Gastroesophageal sphincter (tissue), 4 donors: ENCODE measurements at regions not wholly inside any gene's neighbourhood (a gene's known extent, or its start where the extent isn't known, plus 50 kb on each side); places are given as distances from the start of the nearest gene placed in this dataset.

Experiments used
- ATAC-seq: fragments of 150-250 bp; one replicate; pipeline ENCODE4 v1.9.1; 2016; ENCODE audit warnings: mild to moderate bottlenecking, moderate library complexity
- H3K27ac ChIP-seq, 4 donors: fragments of 200-600 bp; sonication (generic) in 3 of 4; 1 replicate in 3 of 4; 2 replicates in 1 of 4; pipeline ENCODE4 v1.5.1; 2016 to 2019
- H3K27me3 ChIP-seq: fragments of 200-600 bp; sonication (generic); one replicate; pipeline ENCODE4 v1.5.1; 2019
- H3K36me3 ChIP-seq, 2 donors: fragments of 200-600 bp; sonication (generic); one replicate each; pipeline ENCODE4 v1.5.1; 2019; ENCODE audit warnings: control low read depth in 1 of 2
- H3K4me1 ChIP-seq, 3 donors: fragments of 200-600 bp; sonication (generic); 1 replicate in 2 of 3; 2 replicates in 1 of 3; pipeline ENCODE4 v1.5.1; 2016 to 2019; ENCODE audit warnings: control low read depth in 2 of 3
- H3K4me3 ChIP-seq, 2 donors: fragments of 200-600 bp; sonication (generic); one replicate each; pipeline ENCODE4 v1.5.1; 2019; ENCODE audit warnings: mild to moderate bottlenecking in 1 of 2, moderate library complexity in 1 of 2
- H3K9me3 ChIP-seq, 3 donors: fragments of 200-600 bp; sonication (generic); one replicate each; pipeline ENCODE4 v1.5.1; 2017 to 2019; ENCODE audit warnings: control low read depth in 2 of 3
- CTCF ChIP-seq, 4 experiments: fragments of 200-600 bp in 2 of 4; fragments of 450-650 bp in 2 of 4; sonication (generic) in 1 of 4; IDR thresholded peaks; one replicate each; pipeline ENCODE4 v1.5.1; 2017 to 2019; ENCODE audit warnings: antibody characterized with exemption in 4 of 4, mild to moderate bottlenecking in 2 of 4, moderate library complexity in 2 of 4
- EP300 ChIP-seq: sonication (generic); formaldehyde crosslinking; IDR thresholded peaks from one replicate; pipeline ENCODE4 v1.6.1; 2017; ENCODE audit warnings: antibody characterized with exemption, mild to moderate bottlenecking
- POLR2A ChIP-seq, 2 donors: fragments of 450-650 bp; IDR thresholded peaks; one replicate each; pipeline ENCODE4 v1.6.1; 2017; ENCODE audit warnings: antibody characterized with exemption in 2 of 2, mild to moderate bottlenecking in 2 of 2, moderate library complexity in 1 of 2
- POLR2AphosphoS5 ChIP-seq: sonication (generic); formaldehyde crosslinking; IDR thresholded peaks from one replicate; pipeline ENCODE4 v1.6.1; 2017; ENCODE audit warnings: antibody characterized with exemption
- WGBS, 2 donors: methylation state at CpG; one replicate each; pipeline ENCODE4 v1.1.5; 2018; ENCODE audit warnings: low coverage in 1 of 2; 5-methylcytosine and 5-hydroxymethylcytosine counted together

GRCh38 chr16:65917466-65917865, 449.0 kb upstream of the CDH5 start:
- no peak for ATAC-seq
- TF ChIP-seq CTCF (IDR thresholded peaks at IDR 0.05) (no peak), EP300 (no peak), POLR2A (IDR thresholded peaks at IDR 0.05) (no peak), POLR2AphosphoS5 (no peak)
- Histone ChIP-seq H3K27me3 (no peaks in the 10 kb centered on the region), H3K9me3 (no peaks in the 10 kb centered on the region), H3K36me3 (no peaks in the 10 kb centered on the region), H3K4me3 (no peak overlapping the region), H3K4me1 (no peaks in the 10 kb centered on the region), H3K27ac (no peak overlapping the region)
- WGBS, 2 donors: 88 to 94% methylated on average over 2 of the region's 2 CpGs

GRCh38 chr16:65916995-65917394, 449.5 kb upstream of the CDH5 start:
- Histone ChIP-seq H3K9me3 (no peaks in the 10 kb centered on the region), H3K27me3 (no peaks in the 10 kb centered on the region), H3K4me1 (no peaks in the 10 kb centered on the region), H3K27ac (no peak overlapping the region), H3K4me3 (no peak overlapping the region), H3K36me3 (no peaks in the 10 kb centered on the region)
- no peak for ATAC-seq
- TF ChIP-seq CTCF (IDR thresholded peaks at IDR 0.05) (no peak), POLR2AphosphoS5 (no peak), POLR2A (IDR thresholded peaks at IDR 0.05) (no peak), EP300 (no peak)
- 20 to 51% methylated on average over 1 to 4 of the region's 4 CpGs for WGBS, 2 donors

GRCh38 chr16:65910291-65910690, 456.2 kb upstream of the CDH5 start:
- TF ChIP-seq EP300 (no peak), CTCF (IDR thresholded peaks at IDR 0.05) (no peak), POLR2A (IDR thresholded peaks at IDR 0.05) (no peak), POLR2AphosphoS5 (no peak)
- WGBS, 2 donors: 80% methylated on average over 5 of the region's 5 CpGs; no CpG with 5 or more reads in 1 of the 2 donors
- Histone ChIP-seq H3K36me3 (no peaks in the 10 kb centered on the region), H3K9me3 (no peaks in the 10 kb centered on the region), H3K27me3 (no peaks in the 10 kb centered on the region), H3K27ac (no peak overlapping the region), H3K4me1 (no peaks in the 10 kb centered on the region), H3K4me3 (no peak overlapping the region)
- no peak for ATAC-seq

- TF ChIP-seq POLR2AphosphoS5 (no peak), EP300 (no peak), CTCF (IDR thresholded peaks at IDR 0.05) (no peak), POLR2A (IDR thresholded peaks at IDR 0.05) (no peak)
- Histone ChIP-seq H3K27ac (no peak overlapping the region), H3K4me1 (no peaks in the 10 kb centered on the region), H3K4me3 (no peak overlapping the region), H3K9me3 (no peaks in the 10 kb centered on the region), H3K36me3 (no peaks in the 10 kb centered on the region), H3K27me3 (no peaks in the 10 kb centered on the region)
- ATAC-seq: no peak
- 45% methylated on average over 7 of the region's 7 CpGs; no CpG with 5 or more reads in 1 of the 2 donors for WGBS, 2 donors
Measured at GRCh38 chr16:65909310-65910050, 457.0 kb upstream of the CDH5 start.

GRCh38 chr16:65908568-65908967, 457.9 kb upstream of the CDH5 start:
- no peaks in the 10 kb centered on the region for H3K36me3 ChIP-seq
- no peak for ATAC-seq
- no peak overlapping the region for H3K4me3 ChIP-seq
- no peaks in the 10 kb centered on the region for H3K27me3 ChIP-seq
- no peak for TF ChIP-seq POLR2AphosphoS5
- TF ChIP-seq POLR2A (IDR thresholded peaks at IDR 0.05): no peak
- TF ChIP-seq EP300: no peak
- TF ChIP-seq CTCF (IDR thresholded peaks at IDR 0.05): no peak
- H3K4me1 ChIP-seq: no peaks in the 10 kb centered on the region
- no peak overlapping the region for H3K27ac ChIP-seq
- WGBS, 2 donors: 58% methylated on average over 1 of the region's 3 CpGs; no CpG with 5 or more reads in 1 of the 2 donors
- no peaks in the 10 kb centered on the region for H3K9me3 ChIP-seq
